Esophagus muscularis mucosa (tissue), 4 donors: ENCODE measurements at regions not wholly inside any gene's neighbourhood (a gene's known extent, or its start where the extent isn't known, plus 50 kb on each side); places are given as distances from the start of the nearest gene placed in this dataset.

Experiments used
- DNase-seq: peaks from one replicate; pipeline ENCODE4 v3.0.0-alpha.2; 2017; ENCODE audit errors: extremely low spot score
- H3K27ac ChIP-seq, 4 donors: fragments of 200-600 bp; sonication (generic); replicated peaks in 1 of 4; 1 replicate in 3 of 4; 2 replicates in 1 of 4; pipeline ENCODE4 v1.5.1; 2016 to 2019; ENCODE audit warnings: mild to moderate bottlenecking in 1 of 4
- H3K27me3 ChIP-seq, 4 donors: fragments of 200-600 bp; sonication (generic); one replicate each; pipeline versions ENCODE4 v1.5.1 to v1.6.0; 2016 to 2019
- H3K36me3 ChIP-seq, 4 donors: fragments of 200-600 bp; sonication (generic); one replicate each; pipeline ENCODE4 v1.5.1; 2016 to 2019
- H3K4me1 ChIP-seq, 4 donors: fragments of 200-600 bp; sonication (generic); one replicate each; pipeline ENCODE4 v1.5.1; 2016 to 2019
- H3K4me3 ChIP-seq, 4 donors: fragments of 200-600 bp; sonication (generic); 1 replicate in 2 of 4; 2 replicates in 2 of 4; pipeline ENCODE4 v1.5.1; 2016 to 2019; ENCODE audit warnings: mild to moderate bottlenecking in 4 of 4, moderate library complexity in 1 of 4
- H3K9me3 ChIP-seq, 4 donors: fragments of 200-600 bp; sonication (generic); 1 replicate in 3 of 4; 2 replicates in 1 of 4; pipeline ENCODE4 v1.5.1; 2016 to 2019
- EP300 ChIP-seq: sonication (generic); formaldehyde crosslinking; IDR thresholded peaks from one replicate; pipeline ENCODE4 v1.6.1; 2017; ENCODE audit warnings: antibody characterized with exemption
- POLR2A ChIP-seq: fragments of 450-650 bp; IDR thresholded peaks from one replicate; pipeline ENCODE4 v1.6.1; 2017; ENCODE audit warnings: antibody characterized with exemption, moderate library complexity, mild to moderate bottlenecking, low read depth
- POLR2AphosphoS5 ChIP-seq, 2 donors: sonication (generic); formaldehyde crosslinking; IDR thresholded peaks; one replicate each; pipeline ENCODE4 v1.6.1; 2017; ENCODE audit warnings: antibody characterized with exemption in 2 of 2
- WGBS: methylation state at CpG from one replicate; pipeline ENCODE4 v1.1.5; 2018; 5-methylcytosine and 5-hydroxymethylcytosine counted together
- intact Hi-C: fragments of 100-400 bp; cut with DNase I; formaldehyde crosslinking; loops from one replicate; pipeline ENCODE4 v1.15.1; 2023
- TF ChIP-seq, protein P1 (sequence below), 3 experiments: fragments of 200-600 bp in 2 of 3; fragments of 450-650 bp in 1 of 3; sonication (generic) in 2 of 3; IDR thresholded peaks; one replicate each; pipeline ENCODE4 v1.5.1; 2017 to 2019; ENCODE audit warnings: antibody characterized with exemption in 3 of 3, mild to moderate bottlenecking in 2 of 3, moderate library complexity in 1 of 3

DNA sequence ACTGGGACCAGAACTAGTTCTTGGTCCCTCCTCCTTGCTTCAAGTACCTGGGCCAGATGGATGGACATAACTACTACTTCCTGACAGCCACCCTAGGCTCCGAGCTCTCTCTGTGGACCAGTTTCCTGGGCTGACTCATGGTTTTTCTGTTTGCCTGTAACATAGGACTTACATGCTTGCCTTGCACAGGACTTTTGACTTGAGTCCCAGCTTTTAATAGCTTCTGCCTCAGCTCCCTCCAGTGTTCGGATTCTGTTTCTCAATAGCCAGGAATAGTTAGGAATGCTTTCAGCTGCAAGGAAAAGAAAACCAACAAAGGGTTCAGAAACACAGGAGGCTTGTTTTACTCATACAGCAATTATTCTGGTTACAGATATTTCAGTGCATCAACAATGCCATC is 405.9 kb downstream of the ZNF536 start:
- Histone ChIP-seq H3K27me3 (peaks cover 0 to 12% (median 0%) of the 10 kb centered on the region in 4 donors), H3K4me3 (no peak overlapping the region), H3K9me3 (peaks cover 0 to 2% (median 0%) of the 10 kb centered on the region in 4 donors), H3K4me1 (no peaks in the 10 kb centered on the region), H3K27ac (no peak overlapping the region), H3K36me3 (no peaks in the 10 kb centered on the region)
- TF ChIP-seq EP300 (no peak), POLR2A (no peak), POLR2AphosphoS5 (IDR thresholded peaks at IDR 0.05) (no peak)
- TF ChIP-seq, protein P1, sequence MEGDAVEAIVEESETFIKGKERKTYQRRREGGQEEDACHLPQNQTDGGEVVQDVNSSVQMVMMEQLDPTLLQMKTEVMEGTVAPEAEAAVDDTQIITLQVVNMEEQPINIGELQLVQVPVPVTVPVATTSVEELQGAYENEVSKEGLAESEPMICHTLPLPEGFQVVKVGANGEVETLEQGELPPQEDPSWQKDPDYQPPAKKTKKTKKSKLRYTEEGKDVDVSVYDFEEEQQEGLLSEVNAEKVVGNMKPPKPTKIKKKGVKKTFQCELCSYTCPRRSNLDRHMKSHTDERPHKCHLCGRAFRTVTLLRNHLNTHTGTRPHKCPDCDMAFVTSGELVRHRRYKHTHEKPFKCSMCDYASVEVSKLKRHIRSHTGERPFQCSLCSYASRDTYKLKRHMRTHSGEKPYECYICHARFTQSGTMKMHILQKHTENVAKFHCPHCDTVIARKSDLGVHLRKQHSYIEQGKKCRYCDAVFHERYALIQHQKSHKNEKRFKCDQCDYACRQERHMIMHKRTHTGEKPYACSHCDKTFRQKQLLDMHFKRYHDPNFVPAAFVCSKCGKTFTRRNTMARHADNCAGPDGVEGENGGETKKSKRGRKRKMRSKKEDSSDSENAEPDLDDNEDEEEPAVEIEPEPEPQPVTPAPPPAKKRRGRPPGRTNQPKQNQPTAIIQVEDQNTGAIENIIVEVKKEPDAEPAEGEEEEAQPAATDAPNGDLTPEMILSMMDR (IDR thresholded peaks at IDR 0.05), result no peak
- intact Hi-C loops, result no loop called here
- DNase-seq, result no peak
- 100% methylated on average over 2 of the region's 2 CpGs for WGBS

DNA sequence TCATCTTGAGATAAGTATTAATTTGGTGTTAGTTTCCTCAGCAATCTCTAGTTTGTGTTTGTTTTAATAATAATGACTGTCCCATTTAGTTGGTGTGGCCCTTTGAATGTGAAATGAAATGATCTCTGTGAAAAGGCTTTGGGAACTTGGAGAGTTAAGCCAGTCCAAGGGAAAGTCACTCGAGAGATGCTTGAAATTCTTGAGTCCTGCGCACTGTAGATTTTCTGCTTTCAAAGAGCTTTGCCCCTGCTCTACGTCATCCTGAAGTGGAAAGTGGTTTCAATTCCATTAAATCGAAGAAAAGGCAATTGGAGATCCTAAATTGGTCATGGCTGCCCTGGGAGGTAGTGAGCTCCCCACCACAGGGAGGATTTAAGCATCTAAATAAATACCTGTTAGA is 403.8 kb downstream of the ZNF536 start:
- 77% methylated on average over 4 of the region's 4 CpGs for WGBS
- H3K27me3 ChIP-seq, result peaks cover 0 to 6% (median 0%) of the 10 kb centered on the region in 4 donors
- H3K36me3 ChIP-seq, result no peaks in the 10 kb centered on the region
- intact Hi-C loops, result no loop called here
- no peak overlapping the region for H3K27ac ChIP-seq
- DNase-seq, result peak; percentile 66
- peaks cover 0 to 9% (median 0%) of the 10 kb centered on the region in 4 donors for H3K9me3 ChIP-seq
- H3K4me1 ChIP-seq, result no peaks in the 10 kb centered on the region
- no peak for TF ChIP-seq POLR2A
- no peak for TF ChIP-seq POLR2AphosphoS5 (IDR thresholded peaks at IDR 0.05)
- TF ChIP-seq EP300, result no peak
- TF ChIP-seq, protein P1 (IDR thresholded peaks at IDR 0.05), result no peak
- H3K4me3 ChIP-seq, result no peak overlapping the region

DNA sequence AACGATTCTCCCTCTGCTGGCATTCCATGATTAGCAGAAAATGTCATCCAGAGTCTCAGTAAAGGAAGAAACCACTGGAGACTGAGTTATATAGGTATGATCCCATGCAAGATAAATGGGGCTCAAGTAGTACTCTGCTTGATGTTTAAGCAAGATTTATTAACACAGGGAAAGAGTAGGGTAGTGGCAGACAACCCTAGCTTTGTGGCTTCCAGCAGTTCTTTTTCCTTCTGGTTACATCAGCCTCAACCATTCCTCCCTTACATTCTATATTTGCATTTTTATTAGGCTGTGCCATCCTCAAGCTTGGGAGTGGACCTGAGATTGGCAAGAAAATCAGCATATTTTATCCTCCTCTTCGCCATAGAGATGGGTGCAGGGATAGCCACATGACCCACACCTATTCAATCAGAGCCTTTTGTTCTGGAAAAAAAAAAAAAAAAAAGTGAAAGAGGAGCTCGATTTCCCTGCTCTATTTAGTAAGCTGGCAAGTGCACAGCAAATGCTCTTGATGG is 402.1 kb downstream of the ZNF536 start:
- Histone ChIP-seq H3K27ac (no peak overlapping the region), H3K9me3 (peaks cover 0 to 9% (median 0%) of the 10 kb centered on the region in 4 donors), H3K27me3 (no peaks in the 10 kb centered on the region), H3K36me3 (no peaks in the 10 kb centered on the region), H3K4me1 (no peaks in the 10 kb centered on the region), H3K4me3 (no peak overlapping the region)
- peak; percentile 34 for DNase-seq
- 65% methylated on average over 3 of the region's 3 CpGs for WGBS
- intact Hi-C loops, result no loop called here
- TF ChIP-seq EP300 (no peak), POLR2A (no peak), POLR2AphosphoS5 (IDR thresholded peaks at IDR 0.05) (no peak)
- TF ChIP-seq, protein P1 (IDR thresholded peaks at IDR 0.05), result no peak

DNA sequence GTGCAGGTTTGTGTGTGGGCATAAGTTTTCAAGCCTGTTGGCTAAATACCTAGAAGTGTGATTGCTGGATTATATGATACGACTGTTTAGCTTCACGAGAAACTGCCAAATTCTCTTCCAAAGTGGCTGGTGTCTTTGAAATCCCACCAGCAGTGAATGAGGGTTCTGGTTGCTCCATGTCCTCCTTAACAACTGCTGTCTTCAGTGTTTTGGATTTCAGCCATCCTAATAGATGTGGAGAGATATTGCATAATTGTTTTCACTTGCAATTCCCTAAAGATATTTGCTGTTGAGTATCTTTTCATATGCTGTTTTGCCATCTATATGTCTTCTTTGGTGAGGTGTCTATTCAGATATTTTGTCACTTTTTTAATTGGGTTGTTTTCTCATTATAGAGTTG is 390.5 kb downstream of the ZNF536 start:
- H3K4me3 ChIP-seq, result no peak overlapping the region
- no peaks in the 10 kb centered on the region for H3K36me3 ChIP-seq
- H3K27me3 ChIP-seq, result no peaks in the 10 kb centered on the region
- H3K4me1 ChIP-seq, result no peaks in the 10 kb centered on the region
- WGBS, result 60% methylated on average over 2 of the region's 2 CpGs
- no peak overlapping the region for H3K27ac ChIP-seq
- no peaks in the 10 kb centered on the region for H3K9me3 ChIP-seq
- DNase-seq, result peak; percentile 37
- intact Hi-C loops, result no loop called here
- no peak for TF ChIP-seq POLR2A
- TF ChIP-seq POLR2AphosphoS5 (IDR thresholded peaks at IDR 0.05), result no peak
- TF ChIP-seq, protein P1 (IDR thresholded peaks at IDR 0.05), result no peak
- no peak for TF ChIP-seq EP300

DNA sequence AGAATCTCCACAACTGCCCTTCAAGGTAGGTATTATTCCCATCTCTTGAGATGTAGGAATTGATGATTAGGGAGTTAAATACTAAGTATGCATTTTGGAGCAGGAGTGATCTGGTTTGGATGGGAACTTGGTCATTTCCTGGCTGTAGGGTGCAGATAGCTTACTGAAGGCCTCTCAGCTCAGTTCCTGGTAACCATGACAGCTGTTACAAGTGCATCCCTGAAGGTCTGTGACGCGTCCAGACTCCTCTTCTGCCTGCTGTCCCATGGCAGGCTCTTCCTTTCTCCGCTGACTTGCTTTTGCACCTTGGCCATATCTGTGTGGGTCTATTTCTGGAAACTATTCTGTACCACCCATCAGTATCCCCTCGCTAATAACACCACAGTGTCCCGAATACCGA is 387.8 kb downstream of the ZNF536 start:
- Histone ChIP-seq H3K9me3 (no peaks in the 10 kb centered on the region), H3K27me3 (peaks cover 0 to 8% (median 0%) of the 10 kb centered on the region in 4 donors), H3K27ac (no peak overlapping the region), H3K4me3 (no peak overlapping the region), H3K36me3 (no peaks in the 10 kb centered on the region), H3K4me1 (no peaks in the 10 kb centered on the region)
- TF ChIP-seq, protein P1 (IDR thresholded peaks at IDR 0.05), result no peak
- TF ChIP-seq EP300, result no peak
- no peak for TF ChIP-seq POLR2A
- no peak for TF ChIP-seq POLR2AphosphoS5 (IDR thresholded peaks at IDR 0.05)
- intact Hi-C loops, result no loop called here
- DNase-seq, result peak; percentile 82
- WGBS, result 87% methylated on average over 6 of the region's 6 CpGs
